ENCODE measurements at regions not wholly inside any gene's neighbourhood (a gene's known extent, or its start where the extent isn't known, plus 50 kb on each side); places are given as distances from the start of the nearest gene placed in this dataset.

DNA sequence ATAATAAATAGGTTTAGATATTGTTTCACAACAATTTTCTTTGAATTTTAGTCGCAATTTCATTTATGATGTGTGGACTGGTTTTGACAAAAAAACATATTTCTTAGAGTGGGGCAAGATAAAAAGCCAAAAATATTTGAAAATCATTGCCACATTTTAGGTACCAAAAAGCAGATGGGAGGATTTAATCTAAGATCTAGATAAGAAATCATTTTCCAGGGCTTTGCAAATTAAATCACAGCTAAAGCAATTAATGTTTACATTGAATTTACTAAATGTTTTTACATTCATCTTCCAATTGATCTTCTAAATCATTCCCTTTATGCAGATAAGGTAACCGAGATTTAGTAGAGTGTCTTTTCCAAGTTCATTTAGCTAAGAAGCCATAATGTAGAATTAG, 1386.0 kb upstream of the TENM4 start:
- H3K4me3 ChIP-seq = no peak overlapping the region
- DNase-seq (ENCODE audit: low read depth, low spot score) (no peak), FAIRE-seq (no peak), ATAC-seq (no peak)
- no peaks in the 10 kb centered on the region for H3K36me3 ChIP-seq (ENCODE audit: control insufficient read depth in 2 of 2, insufficient read depth in 2 of 2, low read length in 1 of 2)
- 51% methylated on average over 2 of the region's 2 CpGs for WGBS (ENCODE audit: insufficient coverage, insufficient replicate concordance, low lambda C conversion rate, missing lambda C conversion rate)
- ChIA-PET POLR2A (no interaction called here), CTCF (no interaction called here), SMC1A (ENCODE audit: uncharacterized antibody, unreplicated experiment) (interaction anchor here (1.9 to 2.5 kb wide), 2 partner anchors 9 to 11 kb away, joined by 8 to 13 read pairs; no protein-coding TSS in a partner anchor), RAD21 (ENCODE audit: unreplicated experiment) (interaction anchor here (1.2 kb wide), 1 partner anchor 17 kb away, joined by 4 read pairs; no protein-coding TSS in a partner anchor)
- intact Hi-C loops (cut with micrococcal nuclease; ENCODE audit: unreplicated experiment) (no loop called here), in situ Hi-C loops (cut with MboI) (no loop called here)
- no peaks in the 10 kb centered on the region for H4K20me1 ChIP-seq (ENCODE audit: control insufficient read depth, insufficient read depth)
- H3K79me2 ChIP-seq (ENCODE audit: control insufficient read depth, insufficient read depth, low read length) = no peaks in the 10 kb centered on the region
- H3K9me3 ChIP-seq (replicated peaks; ENCODE audit: control insufficient read depth, insufficient read depth, low read length) = no peaks in the 10 kb centered on the region
- H3K27me3 ChIP-seq (replicated peaks in 1 of 2; ENCODE audit: control insufficient read depth in 2 of 2, insufficient read depth in 2 of 2, low read length in 1 of 2) = no peaks in the 10 kb centered on the region
- H3K4me1 ChIP-seq (ENCODE audit: control insufficient read depth, insufficient read depth, low read length) = no peaks in the 10 kb centered on the region
- H3K9ac ChIP-seq (ENCODE audit: control insufficient read depth, insufficient read depth, low read length) = no peak overlapping the region
- no peak overlapping the region for H2AFZ ChIP-seq (ENCODE audit: control insufficient read depth, low read depth, low read length)
- BruUV-seq (replicated peaks) = no TSS peak
- H3K4me2 ChIP-seq (ENCODE audit: control insufficient read depth, insufficient read depth) = no peak overlapping the region
- TF ChIP-seq NR2F1 (conservative IDR thresholded peaks at IDR 0.05) = no peak
- TF ChIP-seq TAF1 (IDR thresholded peaks at IDR 0.05; ENCODE audit: borderline replicate concordance, low read depth, low read length) = no peak
- no peak overlapping the region for H3K27ac ChIP-seq (ENCODE audit: control insufficient read depth, insufficient read depth)

DNA sequence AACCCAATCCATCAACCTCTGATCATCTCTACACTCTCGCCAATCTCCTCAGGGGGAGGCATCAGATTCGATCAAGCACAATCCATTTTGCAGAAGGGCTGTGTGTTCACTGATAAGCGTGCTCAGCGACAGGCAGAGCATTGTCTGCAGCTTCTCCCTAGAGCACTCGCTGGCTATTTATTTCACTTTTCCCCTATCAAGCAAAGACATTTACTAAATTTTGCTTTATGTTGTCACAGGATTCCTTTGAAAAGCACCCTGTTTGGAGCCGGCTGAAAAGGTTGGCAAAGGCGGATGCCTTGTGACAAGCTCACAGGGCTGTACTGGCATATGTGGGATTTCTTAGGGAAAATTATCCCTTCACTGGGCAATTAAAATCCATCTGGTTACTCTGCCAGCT, 1381.5 kb upstream of the TENM4 start:
- ChIA-PET RAD21 (ENCODE audit: unreplicated experiment) (no interaction called here), SMC1A (ENCODE audit: uncharacterized antibody, unreplicated experiment) (interaction anchor here (0.8 to 3.3 kb wide), 2 partner anchors 9 to 20 kb away, joined by 3 to 11 read pairs; no protein-coding TSS in a partner anchor), CTCF (no interaction called here), POLR2A (no interaction called here)
- Histone ChIP-seq H3K4me1 (ENCODE audit: control insufficient read depth, insufficient read depth, low read length) (no peaks in the 10 kb centered on the region), H3K9ac (ENCODE audit: control insufficient read depth, insufficient read depth, low read length) (no peak overlapping the region), H4K20me1 (ENCODE audit: control insufficient read depth, insufficient read depth) (no peaks in the 10 kb centered on the region), H3K4me3 (no peak overlapping the region), H3K9me3 (replicated peaks; ENCODE audit: control insufficient read depth, insufficient read depth, low read length) (no peaks in the 10 kb centered on the region), H2AFZ (ENCODE audit: control insufficient read depth, low read depth, low read length) (no peak overlapping the region), H3K36me3 (ENCODE audit: control insufficient read depth in 2 of 2, insufficient read depth in 2 of 2, low read length in 1 of 2) (no peaks in the 10 kb centered on the region), H3K4me2 (ENCODE audit: control insufficient read depth, insufficient read depth) (no peak overlapping the region), H3K27me3 (replicated peaks in 1 of 2; ENCODE audit: control insufficient read depth in 2 of 2, insufficient read depth in 2 of 2, low read length in 1 of 2) (no peaks in the 10 kb centered on the region), H3K79me2 (ENCODE audit: control insufficient read depth, insufficient read depth, low read length) (no peaks in the 10 kb centered on the region), H3K27ac (ENCODE audit: control insufficient read depth, insufficient read depth) (no peak overlapping the region)
- DNase-seq (ENCODE audit: low read depth, low spot score) (no peak), ATAC-seq (no peak), FAIRE-seq (no peak)
- intact Hi-C loops (cut with micrococcal nuclease; ENCODE audit: unreplicated experiment) = no loop called here
- BruUV-seq (replicated peaks) = no TSS peak
- WGBS (ENCODE audit: insufficient coverage, insufficient replicate concordance, low lambda C conversion rate, missing lambda C conversion rate) = 75% methylated on average over 7 of the region's 7 CpGs
- TF ChIP-seq, protein P1, sequence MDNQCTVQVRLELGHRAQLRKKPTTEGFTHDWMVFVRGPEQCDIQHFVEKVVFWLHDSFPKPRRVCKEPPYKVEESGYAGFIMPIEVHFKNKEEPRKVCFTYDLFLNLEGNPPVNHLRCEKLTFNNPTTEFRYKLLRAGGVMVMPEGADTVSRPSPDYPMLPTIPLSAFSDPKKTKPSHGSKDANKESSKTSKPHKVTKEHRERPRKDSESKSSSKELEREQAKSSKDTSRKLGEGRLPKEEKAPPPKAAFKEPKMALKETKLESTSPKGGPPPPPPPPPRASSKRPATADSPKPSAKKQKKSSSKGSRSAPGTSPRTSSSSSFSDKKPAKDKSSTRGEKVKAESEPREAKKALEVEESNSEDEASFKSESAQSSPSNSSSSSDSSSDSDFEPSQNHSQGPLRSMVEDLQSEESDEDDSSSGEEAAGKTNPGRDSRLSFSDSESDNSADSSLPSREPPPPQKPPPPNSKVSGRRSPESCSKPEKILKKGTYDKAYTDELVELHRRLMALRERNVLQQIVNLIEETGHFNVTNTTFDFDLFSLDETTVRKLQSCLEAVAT (IDR thresholded peaks at IDR 0.05) = no peak
- TF ChIP-seq FOXM1 (IDR thresholded peaks at IDR 0.05; ENCODE audit: low read depth, low read length) (no peak), SMARCA5 (IDR thresholded peaks at IDR 0.05) (no peak), BCL11A (IDR thresholded peaks at IDR 0.05; ENCODE audit: low read depth, low read length) (no peak), SMAD5 (IDR thresholded peaks at IDR 0.05; ENCODE audit: low read depth) (no peak), JUNB (IDR thresholded peaks at IDR 0.05) (no peak), TCF12 (IDR thresholded peaks at IDR 0.05; ENCODE audit: low read depth, low read length) (no peak), NFYB (IDR thresholded peaks at IDR 0.05; ENCODE audit: insufficient read depth, low read depth, low read length) (no peak), BRCA1 (IDR thresholded peaks at IDR 0.05; ENCODE audit: low read depth, low read length) (no peak), TAF1 (IDR thresholded peaks at IDR 0.05; ENCODE audit: borderline replicate concordance, low read depth, low read length) (no peak), SP1 (IDR thresholded peaks at IDR 0.05; ENCODE audit: low read depth, low read length) (no peak), NFXL1 (IDR thresholded peaks at IDR 0.05; ENCODE audit: borderline replicate concordance) (no peak), RAD21 (IDR thresholded peaks at IDR 0.05; ENCODE audit: insufficient read depth, low read depth, low read length) (no peak), EZH2 (IDR thresholded peaks at IDR 0.05; ENCODE audit: borderline replicate concordance, control insufficient read depth, low read depth, low read length) (no peak), SREBF1 (IDR thresholded peaks at IDR 0.05; ENCODE audit: low read length) (no peak), ATF7 (IDR thresholded peaks at IDR 0.05; ENCODE audit: low read depth) (no peak)
- TF ChIP-seq, protein P2, sequence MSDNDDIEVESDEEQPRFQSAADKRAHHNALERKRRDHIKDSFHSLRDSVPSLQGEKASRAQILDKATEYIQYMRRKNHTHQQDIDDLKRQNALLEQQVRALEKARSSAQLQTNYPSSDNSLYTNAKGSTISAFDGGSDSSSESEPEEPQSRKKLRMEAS (IDR thresholded peaks at IDR 0.05; ENCODE audit: low read depth, low read length) = no peak
- in situ Hi-C loops (cut with MboI) = no loop called here
